Stimulated activated naive CD8-positive, alpha-beta T cell treated with anti-CD3 and anti-CD28 coated beads, Interleukin-15, Interleukin-2, amounts not matched to agents 100 ng/mL and 50 ng/mL, for 24 hours (primary cell): ENCODE measurements at regions not wholly inside any gene's neighbourhood (a gene's known extent, or its start where the extent isn't known, plus 50 kb on each side); places are given as distances from the start of the nearest gene placed in this dataset.

Source experiments
- H3K27ac Mint-ChIP-seq: one replicate; pipeline ENCODE4 v1.8.0; 2021; ENCODE audit warnings: mild to moderate bottlenecking, mixed read lengths
- H3K27me3 Mint-ChIP-seq: one replicate; pipeline ENCODE4 v1.8.0; 2021; ENCODE audit warnings: mixed read lengths
- H3K36me3 Mint-ChIP-seq: one replicate; pipeline ENCODE4 v1.8.0; 2021; ENCODE audit warnings: low read depth, mixed read lengths
- H3K4me1 Mint-ChIP-seq: one replicate; pipeline ENCODE4 v1.8.0; 2021; ENCODE audit warnings: low read depth, mixed read lengths
- H3K4me3 Mint-ChIP-seq: one replicate; pipeline ENCODE4 v1.8.0; 2021; ENCODE audit warnings: mild to moderate bottlenecking, mixed read lengths
- H3K9me3 Mint-ChIP-seq: one replicate; pipeline ENCODE4 v1.8.0; 2021; ENCODE audit warnings: mixed read lengths

DNA sequence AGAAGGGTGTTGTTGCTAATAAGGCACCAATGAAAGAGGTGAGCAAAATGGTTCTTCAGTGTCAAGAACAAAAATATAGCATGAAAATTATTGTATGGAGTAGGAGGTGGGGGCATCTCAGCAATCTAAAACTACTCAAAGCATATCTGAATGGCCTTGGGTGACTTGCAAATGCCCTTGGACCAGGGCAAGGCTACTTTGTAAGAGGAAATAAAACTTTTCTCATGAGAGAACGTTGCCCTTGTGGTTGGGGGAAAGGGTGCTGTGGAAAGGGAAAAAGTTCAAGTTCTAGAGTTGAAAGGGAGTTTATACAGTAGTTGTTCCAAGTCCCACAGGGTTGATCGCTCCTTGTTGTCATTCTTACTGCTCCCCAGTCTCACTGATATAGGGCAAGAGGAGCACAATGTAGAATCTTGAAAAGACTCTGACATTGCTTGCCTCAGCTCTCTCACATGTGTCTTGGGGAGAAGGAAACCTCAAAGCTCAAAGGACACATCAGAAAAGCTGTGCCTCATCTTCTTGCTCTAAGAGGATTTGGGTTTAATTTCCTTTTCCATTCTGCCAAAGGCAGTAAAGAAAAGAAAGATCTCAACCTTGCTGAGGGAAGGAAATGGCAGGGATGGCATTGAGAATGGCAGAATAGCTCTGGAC lies 270.5 kb downstream of the DUSP6 start:
- Mint-ChIP-seq H3K9me3 (no peaks in the 10 kb centered on the region), H3K36me3 (no peaks in the 10 kb centered on the region), H3K4me3 (no peak overlapping the region), H3K4me1 (peaks cover 7% of the 10 kb centered on the region), H3K27ac (no peak overlapping the region), H3K27me3 (peaks cover 13% of the 10 kb centered on the region)

DNA sequence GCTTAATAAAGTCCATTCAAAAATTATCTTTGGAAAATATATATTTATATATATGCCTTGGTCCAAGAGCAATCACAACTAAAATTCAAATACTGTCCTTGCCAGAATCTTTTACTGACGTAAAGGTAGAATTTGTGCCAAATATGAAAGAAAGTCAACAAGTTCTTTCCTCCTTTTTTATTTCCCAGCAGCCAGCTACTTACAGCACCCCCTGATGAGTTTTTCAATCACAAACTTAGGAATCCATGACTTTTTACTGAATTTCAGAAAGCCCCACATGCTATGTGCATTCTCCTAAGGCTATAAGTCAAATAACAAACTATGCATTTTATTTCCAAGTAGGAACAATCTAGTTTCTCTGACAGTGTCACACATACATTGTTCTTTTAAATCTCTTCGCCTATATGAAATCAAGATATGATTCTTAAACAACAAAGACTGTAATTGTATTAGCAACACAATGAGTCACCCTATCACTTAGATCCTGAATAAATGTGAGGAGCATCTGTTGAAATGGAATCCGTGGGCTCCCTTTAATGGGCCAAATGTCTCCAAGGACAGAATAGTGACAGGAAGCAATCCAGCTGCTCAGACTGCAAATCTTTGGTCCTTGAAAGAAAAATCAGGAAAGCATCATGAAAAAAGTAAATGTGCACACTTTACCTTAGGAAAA lies 271.4 kb downstream of the DUSP6 start:
- Mint-ChIP-seq H3K27me3 (peaks cover 13% of the 10 kb centered on the region), H3K9me3 (no peaks in the 10 kb centered on the region), H3K36me3 (no peaks in the 10 kb centered on the region), H3K27ac (no peak overlapping the region), H3K4me1 (peaks cover 7% of the 10 kb centered on the region), H3K4me3 (no peak overlapping the region)

DNA sequence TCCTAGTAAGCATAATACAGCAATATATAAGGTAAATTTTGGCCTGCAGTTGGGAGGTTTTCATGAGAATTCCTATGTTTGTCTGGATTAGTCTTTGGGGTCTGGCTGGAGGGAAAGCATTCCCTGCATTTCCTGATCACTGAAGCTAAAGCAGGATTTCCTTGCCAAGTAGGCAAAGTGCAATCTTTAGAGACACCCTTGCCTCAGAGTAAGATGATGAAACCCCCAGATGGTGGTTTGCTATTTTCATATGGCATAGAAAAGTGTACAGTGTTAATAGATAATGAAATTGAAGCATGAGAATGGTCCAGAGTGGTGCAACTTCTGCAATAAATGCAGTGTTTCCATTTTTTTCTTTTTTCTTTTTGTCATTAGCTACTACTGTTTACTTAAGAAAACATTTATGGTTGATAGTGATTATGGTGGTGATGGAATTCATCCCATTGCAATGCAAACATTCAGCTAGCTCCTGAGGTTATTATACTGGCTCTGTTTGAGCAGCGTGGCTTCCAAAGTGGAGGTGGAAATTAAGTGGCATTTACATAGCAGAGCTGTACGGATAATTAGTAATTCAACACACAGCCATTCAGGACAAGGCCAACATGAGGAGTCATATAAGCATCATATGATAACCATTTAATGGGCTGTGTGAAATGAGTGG lies 276.3 kb downstream of the DUSP6 start:
- H3K36me3 Mint-ChIP-seq: no peaks in the 10 kb centered on the region
- H3K4me3 Mint-ChIP-seq: no peak overlapping the region
- peaks cover 21% of the 10 kb centered on the region for H3K4me1 Mint-ChIP-seq
- peaks cover 2% of the 10 kb centered on the region for H3K27me3 Mint-ChIP-seq
- no peak overlapping the region for H3K27ac Mint-ChIP-seq
- peaks cover 3% of the 10 kb centered on the region for H3K9me3 Mint-ChIP-seq

- Mint-ChIP-seq H3K9me3 (peaks cover 3% of the 10 kb centered on the region), H3K27me3 (no peaks in the 10 kb centered on the region), H3K27ac (no peak overlapping the region), H3K4me1 (peaks cover 32% of the 10 kb centered on the region), H3K4me3 (no peak overlapping the region), H3K36me3 (no peaks in the 10 kb centered on the region)
These were observed 278.6 kb downstream of the DUSP6 start for GRCh38 chr12:89073659-89074058.

DNA sequence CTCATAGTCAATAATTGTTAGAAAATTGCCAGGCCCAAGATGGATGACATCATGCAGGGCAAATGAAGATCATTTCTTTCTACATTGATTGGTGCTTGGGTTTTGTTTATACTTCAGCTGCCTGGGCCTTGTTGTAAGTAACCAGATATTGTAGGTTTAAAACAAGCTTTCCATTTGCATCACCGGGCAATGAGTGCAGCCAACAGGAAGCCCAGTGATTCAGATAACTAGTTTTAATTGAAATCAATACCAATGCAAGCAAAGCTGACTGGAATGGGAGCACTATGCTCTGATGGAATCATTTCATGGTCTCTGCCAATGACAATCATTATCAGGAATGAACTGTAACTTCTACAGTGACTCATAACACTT lies 279.3 kb downstream of the DUSP6 start:
- Mint-ChIP-seq H3K4me3 (no peak overlapping the region), H3K9me3 (peaks cover 3% of the 10 kb centered on the region), H3K4me1 (peaks cover 37% of the 10 kb centered on the region), H3K36me3 (no peaks in the 10 kb centered on the region), H3K27me3 (no peaks in the 10 kb centered on the region), H3K27ac (peak overlapping the region; percentile 75)

GRCh38 chr12:89072294-89073026 lies 279.8 kb downstream of the DUSP6 start:
- Mint-ChIP-seq H3K4me3 (no peak overlapping the region), H3K27me3 (no peaks in the 10 kb centered on the region), H3K36me3 (no peaks in the 10 kb centered on the region), H3K9me3 (peaks cover 3% of the 10 kb centered on the region), H3K27ac (peak overlapping the region; percentile 75), H3K4me1 (peaks cover 43% of the 10 kb centered on the region)

DNA sequence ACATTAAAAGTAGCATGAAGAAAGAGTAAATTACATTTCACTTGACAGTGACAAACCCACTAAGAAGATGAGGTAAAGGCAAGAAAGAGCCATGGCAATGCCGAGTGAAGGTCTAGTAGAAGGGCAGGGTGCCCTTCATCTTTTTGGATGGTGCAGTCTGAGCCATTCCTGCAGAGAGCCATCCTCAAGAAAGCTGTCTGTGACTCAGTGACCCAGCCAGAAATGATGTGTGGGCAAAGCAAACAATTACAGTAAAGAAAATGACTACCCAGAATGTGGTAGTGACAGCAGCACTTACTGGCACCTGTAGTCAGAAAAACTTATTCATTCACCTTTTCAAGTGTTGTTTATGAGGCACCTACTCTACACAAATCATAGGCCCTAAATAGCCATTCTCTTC lies 281.7 kb downstream of the DUSP6 start:
- Mint-ChIP-seq H3K27me3 (no peaks in the 10 kb centered on the region), H3K36me3 (no peaks in the 10 kb centered on the region), H3K9me3 (peaks cover 10% of the 10 kb centered on the region), H3K4me3 (no peak overlapping the region), H3K4me1 (peaks cover 52% of the 10 kb centered on the region), H3K27ac (peak overlapping the region; percentile 76)

GRCh38 chr12:89069431-89069830 lies 282.9 kb downstream of the DUSP6 start:
- Mint-ChIP-seq H3K27ac (no peak overlapping the region), H3K4me3 (no peak overlapping the region)

DNA sequence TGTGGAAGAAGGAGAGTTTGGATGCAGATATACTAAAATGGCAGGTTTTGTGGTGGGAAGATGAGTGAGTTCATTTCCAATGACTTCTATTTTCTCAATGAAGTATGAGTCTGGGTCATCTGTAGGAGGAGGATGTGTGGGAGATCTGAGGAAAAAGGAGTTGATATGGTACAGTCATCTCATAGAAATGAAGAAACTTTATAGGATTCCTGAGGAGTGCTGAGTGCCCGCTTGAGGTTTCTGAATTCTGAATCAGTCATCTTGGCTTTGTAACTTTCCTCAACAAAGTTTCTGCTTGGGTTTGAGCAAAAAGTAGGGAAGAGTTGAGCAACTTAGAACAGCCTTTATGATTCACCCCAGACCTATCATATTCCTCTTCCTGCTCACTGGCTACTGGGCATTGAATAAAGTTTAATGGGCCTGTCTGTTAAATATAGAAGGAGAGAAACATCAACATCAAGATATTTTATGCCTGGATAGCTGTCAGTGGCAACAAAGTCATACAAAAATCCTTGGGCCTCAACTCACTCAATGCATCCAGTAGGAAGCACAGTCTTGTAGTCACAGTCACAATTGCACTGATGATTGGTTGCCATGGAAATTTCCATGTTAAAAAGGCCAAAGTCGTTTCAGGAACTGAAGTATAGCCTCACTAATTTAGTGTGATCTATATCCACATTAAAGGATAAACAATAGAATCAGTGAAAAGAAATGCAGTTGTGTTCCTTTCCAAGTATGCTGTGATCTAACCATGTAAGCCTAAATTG lies 284.7 kb downstream of the DUSP6 start:
- H3K4me3 Mint-ChIP-seq: no peak overlapping the region
- H3K27me3 Mint-ChIP-seq: no peaks in the 10 kb centered on the region
- peaks cover 64% of the 10 kb centered on the region for H3K4me1 Mint-ChIP-seq
- no peaks in the 10 kb centered on the region for H3K36me3 Mint-ChIP-seq
- peak overlapping the region; percentile 7 for H3K27ac Mint-ChIP-seq
- peaks cover 6% of the 10 kb centered on the region for H3K9me3 Mint-ChIP-seq

More at GRCh38 chr12:89069431-89069830, 282.9 kb downstream of the DUSP6 start:
- Mint-ChIP-seq H3K27me3 (no peaks in the 10 kb centered on the region), H3K9me3 (peaks cover 6% of the 10 kb centered on the region), H3K36me3 (no peaks in the 10 kb centered on the region), H3K4me1 (peaks cover 58% of the 10 kb centered on the region)

DNA sequence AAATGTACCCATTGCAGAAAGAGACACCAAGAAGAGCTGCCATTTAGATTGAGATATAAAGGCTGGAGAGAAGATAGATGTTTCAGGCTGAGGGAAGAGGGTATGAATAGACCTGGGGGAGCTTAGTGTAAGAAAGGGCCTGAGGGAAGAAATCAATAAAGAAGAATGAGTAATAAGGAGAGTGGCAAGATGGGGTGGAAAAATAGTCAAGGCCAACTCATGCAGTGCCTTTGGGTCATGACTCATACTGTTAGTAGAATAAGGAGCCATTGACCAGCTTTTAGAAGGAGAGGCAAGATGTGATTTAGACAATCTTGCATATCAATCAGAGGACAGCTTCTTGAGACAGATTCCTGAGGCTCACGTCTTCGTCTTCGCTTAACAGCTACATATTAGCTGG lies 287.5 kb downstream of the DUSP6 start:
- peaks cover 6% of the 10 kb centered on the region for H3K9me3 Mint-ChIP-seq
- no peak overlapping the region for H3K4me3 Mint-ChIP-seq
- no peaks in the 10 kb centered on the region for H3K27me3 Mint-ChIP-seq
- H3K36me3 Mint-ChIP-seq: no peaks in the 10 kb centered on the region
- peak overlapping the region; percentile 3 for H3K27ac Mint-ChIP-seq
- H3K4me1 Mint-ChIP-seq: peaks cover 50% of the 10 kb centered on the region

DNA sequence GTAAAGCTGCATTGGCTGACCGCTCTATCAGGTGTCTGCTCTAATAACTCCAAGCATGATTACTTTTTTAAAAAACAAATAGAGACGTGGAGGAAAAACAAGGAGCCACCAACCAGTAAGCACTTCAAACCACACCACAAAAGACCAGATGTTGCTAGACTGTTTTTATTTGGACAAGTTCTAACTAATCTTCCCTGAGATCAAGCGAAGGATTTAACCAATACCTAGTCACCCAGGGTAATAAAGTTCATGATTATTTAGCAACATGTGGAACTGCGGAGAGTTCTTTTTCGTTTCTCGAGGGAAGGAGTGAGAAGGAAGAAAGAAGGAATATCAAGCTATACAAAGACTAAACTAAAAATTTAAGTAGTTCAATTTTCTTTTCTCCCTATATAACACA lies 288.1 kb downstream of the DUSP6 start:
- Mint-ChIP-seq H3K4me1 (peaks cover 53% of the 10 kb centered on the region), H3K9me3 (peaks cover 6% of the 10 kb centered on the region), H3K36me3 (no peaks in the 10 kb centered on the region), H3K27me3 (no peaks in the 10 kb centered on the region), H3K4me3 (no peak overlapping the region), H3K27ac (no peak overlapping the region)

DNA sequence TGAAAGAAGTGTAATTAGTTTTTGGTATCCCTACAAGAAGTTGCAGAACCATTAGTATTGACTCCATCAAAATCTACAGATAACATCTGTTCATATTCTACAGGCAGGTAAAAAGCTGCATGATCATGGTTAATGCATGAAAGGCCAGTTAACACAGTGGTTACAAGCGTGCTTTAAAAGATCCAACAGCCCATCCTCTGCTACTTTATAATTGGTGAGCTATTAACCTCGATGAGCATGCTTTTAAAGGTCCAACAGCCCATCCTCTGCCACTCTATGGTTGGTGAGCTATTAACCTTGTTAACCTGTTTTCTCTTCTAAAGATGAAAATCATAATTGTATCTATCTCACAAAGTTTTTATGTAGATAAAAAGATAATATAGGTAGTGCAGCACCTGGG lies 289.3 kb downstream of the DUSP6 start:
- H3K36me3 Mint-ChIP-seq: no peaks in the 10 kb centered on the region
- H3K27ac Mint-ChIP-seq: no peak overlapping the region
- no peak overlapping the region for H3K4me3 Mint-ChIP-seq
- peaks cover 51% of the 10 kb centered on the region for H3K4me1 Mint-ChIP-seq
- H3K9me3 Mint-ChIP-seq: peaks cover 6% of the 10 kb centered on the region
- no peaks in the 10 kb centered on the region for H3K27me3 Mint-ChIP-seq

DNA sequence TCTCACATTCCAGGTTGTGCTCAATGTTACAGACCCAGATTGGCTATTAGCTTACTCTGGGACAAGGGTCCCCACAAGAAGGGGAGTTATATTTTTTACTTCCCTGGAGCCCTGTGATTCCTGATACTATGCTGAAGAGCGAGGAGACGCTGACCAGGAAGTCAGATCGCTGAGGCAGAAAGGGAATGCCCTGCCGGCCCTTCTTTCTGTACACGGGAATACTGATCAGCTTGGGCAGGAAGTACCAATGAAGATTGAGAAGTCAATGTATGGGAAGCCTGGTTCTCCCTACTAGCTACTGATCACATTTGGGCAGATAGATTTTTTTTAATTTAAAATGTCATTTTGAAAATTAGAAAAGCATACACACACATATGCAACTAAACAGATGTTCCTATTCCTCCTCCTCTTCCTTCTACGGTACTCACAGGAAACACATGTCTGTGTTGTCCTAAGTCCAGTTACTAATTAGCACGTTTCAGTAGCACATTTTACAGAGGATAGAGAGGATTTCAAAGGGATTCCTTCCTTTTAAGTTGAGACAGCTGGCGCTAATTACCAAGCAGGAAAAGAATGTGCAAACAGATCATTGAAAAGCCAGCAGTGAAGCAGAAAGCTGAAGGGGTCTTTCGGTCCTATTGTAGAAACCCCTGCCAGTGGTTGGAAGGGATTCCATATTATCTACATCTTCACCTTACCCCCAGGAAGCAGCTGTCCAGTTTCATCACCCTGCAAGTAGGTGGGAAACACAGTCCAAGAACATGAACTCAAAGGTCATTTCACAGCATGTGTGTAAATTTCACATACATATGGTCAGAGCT lies 292.4 kb downstream of the DUSP6 start:
- no peaks in the 10 kb centered on the region for H3K27me3 Mint-ChIP-seq
- no peaks in the 10 kb centered on the region for H3K36me3 Mint-ChIP-seq
- no peak overlapping the region for H3K4me3 Mint-ChIP-seq
- H3K27ac Mint-ChIP-seq: no peak overlapping the region
- H3K9me3 Mint-ChIP-seq: no peaks in the 10 kb centered on the region
- peaks cover 35% of the 10 kb centered on the region for H3K4me1 Mint-ChIP-seq

DNA sequence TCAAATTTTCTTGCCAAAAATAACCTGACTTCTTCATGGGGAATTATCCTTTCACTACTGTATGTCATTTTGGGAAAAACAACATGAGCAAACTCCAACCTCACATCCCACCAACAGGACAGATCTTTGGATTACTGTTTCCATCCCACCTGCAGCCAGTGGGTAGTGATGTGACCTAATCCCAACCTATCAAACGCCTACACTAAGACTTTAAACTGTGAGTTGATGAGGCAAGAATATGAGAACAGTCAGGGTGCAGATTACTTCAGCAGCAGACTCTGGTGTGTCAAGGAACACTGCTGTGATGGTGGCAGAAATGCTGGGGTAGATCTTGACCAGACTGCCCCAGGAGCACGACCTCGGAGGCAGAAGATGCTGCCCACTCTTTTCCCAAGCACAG lies 293.2 kb downstream of the DUSP6 start:
- Mint-ChIP-seq H3K4me1 (peaks cover 27% of the 10 kb centered on the region), H3K27ac (no peak overlapping the region), H3K4me3 (no peak overlapping the region), H3K36me3 (no peaks in the 10 kb centered on the region), H3K9me3 (no peaks in the 10 kb centered on the region), H3K27me3 (no peaks in the 10 kb centered on the region)
